PC-3 (cell line): ENCODE measurements at regions not wholly inside any gene's neighbourhood (a gene's known extent, or its start where the extent isn't known, plus 50 kb on each side); places are given as distances from the start of the nearest gene placed in this dataset.

Source experiments
- ATAC-seq: fragments of 200-7000 bp; cut with Tn5 transposase; 2 replicates; pipeline ENCODE4 v1.9.1; 2020; ENCODE audit warnings: mild to moderate bottlenecking, moderate library complexity
- BruUV-seq: library from RNA; stranded (reverse); fragments of 400-500 nt; replicated peaks from 2 replicates; lab custom pipeline; 2021; lab: Mats Ljungman, UMichigan
- CTCF ChIA-PET: fragments of 300-600 bp; sonication (Branson Sonifier 250); formaldehyde crosslinking; loops from one replicate; lab custom pipeline; 2022; ENCODE audit warnings: antibody characterized with exemption; lab: Charles Lee
- POLR2A ChIA-PET: fragments of 300-600 bp; sonication (Branson Sonifier 250); formaldehyde crosslinking; loops from one replicate; lab custom pipeline; 2022; ENCODE audit warnings: antibody characterized with exemption; ENCODE audit not compliant: unreplicated experiment; lab: Charles Lee
- DNase-seq: peaks from one replicate; pipeline ENCODE4 v3.0.0-alpha.2; 2015
- H2AFZ ChIP-seq: fragments of 300-600 bp; sonication (generic); 2 replicates; pipeline ENCODE4 v1.6.0; 2016; ENCODE audit warnings: antibody characterized with exemption, low read length
- H3F3A ChIP-seq: fragments of 300-600 bp; sonication (generic); one replicate; pipeline ENCODE4 v1.6.0; 2017; ENCODE audit warnings: antibody characterized with exemption, low read length, control low read depth, mild to moderate bottlenecking; ENCODE audit not compliant: unreplicated experiment
- H3K27ac ChIP-seq: fragments of 300-600 bp; sonication (generic); 2 replicates; pipeline ENCODE4 v1.5.1; 2016; ENCODE audit warnings: mild to moderate bottlenecking, low read length
- H3K27me3 ChIP-seq: fragments of 300-600 bp; sonication (generic); 2 replicates; pipeline ENCODE4 v1.6.1; 2016; ENCODE audit warnings: low read length, mixed read lengths
- H3K36me3 ChIP-seq: fragments of 300-600 bp; sonication (generic); 2 replicates; pipeline ENCODE4 v1.6.1; 2016; ENCODE audit warnings: low read depth, mixed run types, low read length, mixed read lengths
- H3K4me1 ChIP-seq: fragments of 300-600 bp; sonication (generic); 2 replicates; pipeline ENCODE4 v1.5.1; 2016; ENCODE audit warnings: low read length; ENCODE audit not compliant: insufficient read depth
- H3K4me2 ChIP-seq: fragments of 300-600 bp; sonication (generic); 2 replicates; pipeline ENCODE4 v1.6.0; 2016; ENCODE audit warnings: low read length
- H3K4me3 ChIP-seq: fragments of 300-600 bp; sonication (generic); 2 replicates; pipeline ENCODE4 v1.5.1; 2016; ENCODE audit warnings: mild to moderate bottlenecking, low read length, mixed read lengths
- H3K79me2 ChIP-seq: fragments of 300-600 bp; sonication (generic); 2 replicates; pipeline ENCODE4 v1.6.1; 2017; ENCODE audit warnings: low read length, mixed read lengths
- H3K9ac ChIP-seq: fragments of 300-600 bp; sonication (generic); 2 replicates; pipeline ENCODE4 v1.6.0; 2016; ENCODE audit warnings: mild to moderate bottlenecking, low read length
- H3K9me2 ChIP-seq: fragments of 300-600 bp; sonication (generic); replicated peaks from 2 replicates; pipeline ENCODE4 v1.6.1; 2016; ENCODE audit warnings: mixed run types, low read length, mixed read lengths
- H3K9me3 ChIP-seq: fragments of 300-600 bp; sonication (generic); 2 replicates; pipeline ENCODE4 v1.6.1; 2016; ENCODE audit warnings: low read length, mixed read lengths
- H4K20me1 ChIP-seq: fragments of 300-600 bp; sonication (generic); 2 replicates; pipeline ENCODE4 v1.6.1; 2016; ENCODE audit warnings: low read length, mixed read lengths
- CTCF ChIP-seq: fragments of 300-600 bp; sonication (generic); conservative IDR thresholded peaks from 2 replicates; pipeline ENCODE4 v1.5.1; 2017; ENCODE audit warnings: antibody characterized with exemption, low read depth, mild to moderate bottlenecking, low read length
- EZH2 ChIP-seq: fragments of 300-600 bp; sonication (generic); IDR thresholded peaks from one replicate; pipeline ENCODE4 v1.6.1; 2017; ENCODE audit warnings: antibody characterized with exemption, mild to moderate bottlenecking, low read length; ENCODE audit not compliant: unreplicated experiment
- EZH2phosphoT487 ChIP-seq: fragments of 300-600 bp; sonication (generic); IDR thresholded peaks from 2 replicates; pipeline ENCODE4 v1.6.1; 2018; ENCODE audit warnings: mild to moderate bottlenecking, antibody characterized with exemption, low read length, borderline replicate concordance
- intact Hi-C: fragments of 100-400 bp; cut with micrococcal nuclease; formaldehyde crosslinking; loops from 2 replicates; pipeline ENCODE4 v1.9.0; 2023

- intact Hi-C loops = no loop called here
- no peak overlapping the region for H3K4me2 ChIP-seq
- no peak overlapping the region for H3K4me3 ChIP-seq
- H4K20me1 ChIP-seq = no peaks in the 10 kb centered on the region
- H3F3A ChIP-seq = no peaks in the 10 kb centered on the region
- ChIA-PET CTCF (no interaction called here), POLR2A (no interaction called here)
- DNase-seq (no peak), ATAC-seq (no peak)
- no peaks in the 10 kb centered on the region for H3K79me2 ChIP-seq
- H3K4me1 ChIP-seq = no peaks in the 10 kb centered on the region
- no peak overlapping the region for H2AFZ ChIP-seq
- no peaks in the 10 kb centered on the region for H3K9me3 ChIP-seq
- H3K9me2 ChIP-seq = no peaks in the 10 kb centered on the region
- H3K27me3 ChIP-seq = no peaks in the 10 kb centered on the region
- H3K27ac ChIP-seq = no peak overlapping the region
- BruUV-seq = no TSS peak
- TF ChIP-seq EZH2 (no peak), EZH2phosphoT487 (no peak)
- no peaks in the 10 kb centered on the region for H3K36me3 ChIP-seq
- H3K9ac ChIP-seq = no peak overlapping the region
Observed at GRCh38 chr19:28400953-28401671, 811.8 kb downstream of the UQCRFS1 start.

- ChIA-PET CTCF (no interaction called here), POLR2A (no interaction called here)
- BruUV-seq = no TSS peak
- Histone ChIP-seq H3K4me1 (no peaks in the 10 kb centered on the region), H3K9me3 (no peaks in the 10 kb centered on the region), H3K27me3 (no peaks in the 10 kb centered on the region), H3K79me2 (no peaks in the 10 kb centered on the region), H3K9ac (no peak overlapping the region), H2AFZ (no peak overlapping the region), H3K9me2 (no peaks in the 10 kb centered on the region), H3K27ac (no peak overlapping the region), H3K4me2 (no peak overlapping the region), H3F3A (no peaks in the 10 kb centered on the region), H3K36me3 (no peaks in the 10 kb centered on the region), H3K4me3 (no peak overlapping the region), H4K20me1 (no peaks in the 10 kb centered on the region)
- intact Hi-C loops = no loop called here
- TF ChIP-seq EZH2 = no peak
- no peak for TF ChIP-seq CTCF
- TF ChIP-seq EZH2phosphoT487 = no peak
- DNase-seq (no peak), ATAC-seq (no peak)
Observed at GRCh38 chr19:28399187-28399586, 813.8 kb downstream of the UQCRFS1 start.

- no peak overlapping the region for H3K27ac ChIP-seq
- no peak for DNase-seq
- ATAC-seq = no peak
- CTCF ChIA-PET = no interaction called here
- H3K4me1 ChIP-seq = no peaks in the 10 kb centered on the region
- H3K9me3 ChIP-seq = no peaks in the 10 kb centered on the region
- BruUV-seq = no TSS peak
- no peak overlapping the region for H2AFZ ChIP-seq
- H4K20me1 ChIP-seq = no peaks in the 10 kb centered on the region
- intact Hi-C loops = no loop called here
- no peak overlapping the region for H3K4me3 ChIP-seq
- POLR2A ChIA-PET = no interaction called here
- no peak overlapping the region for H3K4me2 ChIP-seq
- no peaks in the 10 kb centered on the region for H3F3A ChIP-seq
- H3K9me2 ChIP-seq = no peaks in the 10 kb centered on the region
- H3K36me3 ChIP-seq = no peaks in the 10 kb centered on the region
- no peak overlapping the region for H3K9ac ChIP-seq
- no peaks in the 10 kb centered on the region for H3K27me3 ChIP-seq
- TF ChIP-seq EZH2phosphoT487 (no peak), EZH2 (no peak), CTCF (no peak)
- H3K79me2 ChIP-seq = no peaks in the 10 kb centered on the region
Observed at GRCh38 chr19:28397800-28398199, 815.2 kb downstream of the UQCRFS1 start.
